Neural cell (in vitro differentiated cells): ENCODE measurements at regions not wholly inside any gene's neighbourhood (a gene's known extent, or its start where the extent isn't known, plus 50 kb on each side); places are given as distances from the start of the nearest gene placed in this dataset.

Source experiments
- H2AFZ ChIP-seq: fragments of 200-600, 300-800 bp; sonication (generic), shearing (Covaris generic); 2 replicates; pipeline ENCODE4 v1.6.0; 2014; ENCODE audit warnings: low read depth, mild to moderate bottlenecking, antibody characterized with exemption, low read length, moderate library complexity
- H3F3A ChIP-seq: fragments of 200-600 bp; shearing (Covaris generic); 2 replicates; pipeline ENCODE4 v1.6.1; 2016; ENCODE audit warnings: mild to moderate bottlenecking, moderate library complexity, mixed read lengths, antibody characterized with exemption, low read length; ENCODE audit not compliant: insufficient read depth, poor library complexity, severe bottlenecking
- H3K27ac ChIP-seq: fragments of 200-600, 300-800 bp; sonication (generic), shearing (Covaris generic); 2 replicates; pipeline ENCODE4 v1.5.1; 2014; ENCODE audit warnings: mild to moderate bottlenecking, low read length, moderate library complexity
- H3K27me3 ChIP-seq: fragments of 300-800, 200-600 bp; sonication (generic), shearing (Covaris generic); 2 replicates; pipeline ENCODE4 v1.6.0; 2014; ENCODE audit warnings: mild to moderate bottlenecking, low read depth, low read length, moderate library complexity; ENCODE audit not compliant: insufficient read depth
- H3K36me3 ChIP-seq: fragments of 300-800, 200-600 bp; sonication (generic), shearing (Covaris generic); 2 replicates; pipeline ENCODE4 v1.5.1; 2014; ENCODE audit warnings: mild to moderate bottlenecking, antibody characterized with exemption, low read length, moderate library complexity; ENCODE audit not compliant: insufficient read depth
- H3K4me2 ChIP-seq: fragments of 300-800, 200-600 bp; sonication (generic), shearing (Covaris generic); 2 replicates; pipeline ENCODE4 v1.6.0; 2014; ENCODE audit warnings: mild to moderate bottlenecking, low read length
- H3K4me3 ChIP-seq: fragments of 300-800, 200-600 bp; sonication (generic), shearing (Covaris generic); 2 replicates; pipeline ENCODE4 v1.5.1; 2014; ENCODE audit warnings: mild to moderate bottlenecking, low read length, moderate library complexity
- H3K79me2 ChIP-seq: fragments of 200-600 bp; shearing (Covaris generic); replicated peaks from 2 replicates; pipeline ENCODE4 v1.6.0; 2014; ENCODE audit warnings: mild to moderate bottlenecking, low read length, moderate library complexity; ENCODE audit not compliant: insufficient read depth
- H3K9ac ChIP-seq: fragments of 300-800, 200-600 bp; sonication (generic), shearing (Covaris generic); 2 replicates; pipeline ENCODE4 v1.6.1; 2016; ENCODE audit warnings: mild to moderate bottlenecking, low read length, mixed read lengths
- H3K9me2 ChIP-seq: fragments of 200-600 bp; shearing (Covaris generic); 2 replicates; pipeline ENCODE4 v1.6.1; 2016; ENCODE audit warnings: mild to moderate bottlenecking, low read length, mixed read lengths; ENCODE audit not compliant: insufficient read depth
- H3K9me3 ChIP-seq: fragments of 200-600, 300-800 bp; sonication (generic), shearing (Covaris generic); 2 replicates; pipeline ENCODE4 v1.6.1; 2016; ENCODE audit warnings: mild to moderate bottlenecking, mixed run types, low read length, moderate library complexity, mixed read lengths
- H4K20me1 ChIP-seq: fragments of 200-600 bp; shearing (Covaris generic); 2 replicates; pipeline ENCODE4 v1.6.1; 2016; ENCODE audit warnings: mild to moderate bottlenecking, mixed run types; ENCODE audit not compliant: insufficient read depth
- EP300 ChIP-seq: fragments of 450-650 bp; conservative IDR thresholded peaks from 2 replicates; pipeline ENCODE4 v1.6.1; 2014; ENCODE audit warnings: antibody characterized with exemption, mild to moderate bottlenecking, moderate library complexity; ENCODE audit not compliant: poor library complexity, severe bottlenecking
- EZH2 ChIP-seq: fragments of 200-600, 300-800 bp; shearing (Covaris generic), sonication (generic); IDR thresholded peaks from 2 replicates; pipeline ENCODE4 v1.6.1; 2014; ENCODE audit warnings: antibody characterized with exemption, low read length, borderline replicate concordance, mild to moderate bottlenecking; ENCODE audit not compliant: insufficient read depth, poor library complexity, severe bottlenecking
- MXI1 ChIP-seq: fragments of 450-650 bp; conservative IDR thresholded peaks from 2 replicates; pipeline ENCODE4 v1.6.1; 2014; ENCODE audit warnings: antibody characterized with exemption, mild to moderate bottlenecking; ENCODE audit not compliant: poor library complexity, severe bottlenecking
- POLR2AphosphoS5 ChIP-seq: IDR thresholded peaks from 2 replicates; pipeline ENCODE4 v1.6.1; 2012
- RAD21 ChIP-seq: fragments of 450-650 bp; conservative IDR thresholded peaks from 2 replicates; pipeline ENCODE4 v1.6.1; 2014; ENCODE audit warnings: antibody characterized with exemption, mild to moderate bottlenecking, moderate library complexity
- SMC3 ChIP-seq: fragments of 450-650 bp; conservative IDR thresholded peaks from 2 replicates; pipeline ENCODE4 v1.6.1; 2014; ENCODE audit warnings: antibody characterized with exemption, mild to moderate bottlenecking, moderate library complexity; ENCODE audit not compliant: poor library complexity
- TAF1 ChIP-seq: IDR thresholded peaks from 2 replicates; pipeline ENCODE4 v1.6.1; 2012; ENCODE audit warnings: low read depth
- TF ChIP-seq, protein P1 (sequence below): IDR thresholded peaks from 2 replicates; pipeline ENCODE4 v1.6.1; 2012; ENCODE audit warnings: borderline replicate concordance
- TF ChIP-seq, protein P2 (sequence below): fragments of 450-650 bp; IDR thresholded peaks from 2 replicates; pipeline ENCODE4 v1.5.1; 2014; ENCODE audit warnings: antibody characterized with exemption, mild to moderate bottlenecking, moderate library complexity; ENCODE audit not compliant: poor library complexity, severe bottlenecking

DNA sequence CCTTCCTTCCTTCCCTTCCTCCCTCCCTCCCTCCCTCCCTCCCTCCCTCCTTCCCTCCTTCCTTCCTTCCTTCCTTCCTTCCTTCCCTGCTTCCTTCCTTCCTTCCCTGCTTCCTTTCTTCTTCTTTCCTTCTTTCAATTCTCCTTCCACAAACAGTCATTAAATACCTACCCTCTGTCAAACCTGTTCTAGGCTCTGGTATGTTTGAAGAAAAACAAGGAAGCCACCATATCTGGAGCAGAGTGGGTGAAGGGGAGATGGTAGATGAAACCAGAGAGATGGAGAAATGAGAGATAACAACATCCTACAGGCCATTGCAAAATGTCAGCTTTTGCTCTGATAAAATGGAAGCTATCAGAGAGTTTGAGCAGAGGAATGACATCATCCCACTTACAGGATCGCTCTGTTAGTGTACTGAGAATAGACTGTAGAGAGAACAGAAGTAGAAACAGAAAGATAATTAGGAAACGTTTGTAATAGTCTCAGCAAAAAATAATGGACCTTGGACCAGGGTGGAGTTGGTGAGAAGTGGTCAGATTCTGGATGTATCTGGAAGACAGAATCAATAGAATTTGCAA lies 334.0 kb downstream of the STIM2 start:
- Histone ChIP-seq H3K27ac (no peak overlapping the region), H4K20me1 (no peaks in the 10 kb centered on the region), H3K9me3 (no peaks in the 10 kb centered on the region), H3K9ac (no peak overlapping the region), H3K4me3 (no peak overlapping the region), H3F3A (no peaks in the 10 kb centered on the region), H3K36me3 (no peaks in the 10 kb centered on the region), H3K27me3 (no peaks in the 10 kb centered on the region), H3K79me2 (no peaks in the 10 kb centered on the region), H2AFZ (no peak overlapping the region), H3K9me2 (no peaks in the 10 kb centered on the region), H3K4me2 (no peak overlapping the region)
- TF ChIP-seq EP300 (no peak), TAF1 (no peak), SMC3 (no peak), MXI1 (no peak), RAD21 (no peak), POLR2AphosphoS5 (no peak), EZH2 (no peak)
- TF ChIP-seq, protein P1, sequence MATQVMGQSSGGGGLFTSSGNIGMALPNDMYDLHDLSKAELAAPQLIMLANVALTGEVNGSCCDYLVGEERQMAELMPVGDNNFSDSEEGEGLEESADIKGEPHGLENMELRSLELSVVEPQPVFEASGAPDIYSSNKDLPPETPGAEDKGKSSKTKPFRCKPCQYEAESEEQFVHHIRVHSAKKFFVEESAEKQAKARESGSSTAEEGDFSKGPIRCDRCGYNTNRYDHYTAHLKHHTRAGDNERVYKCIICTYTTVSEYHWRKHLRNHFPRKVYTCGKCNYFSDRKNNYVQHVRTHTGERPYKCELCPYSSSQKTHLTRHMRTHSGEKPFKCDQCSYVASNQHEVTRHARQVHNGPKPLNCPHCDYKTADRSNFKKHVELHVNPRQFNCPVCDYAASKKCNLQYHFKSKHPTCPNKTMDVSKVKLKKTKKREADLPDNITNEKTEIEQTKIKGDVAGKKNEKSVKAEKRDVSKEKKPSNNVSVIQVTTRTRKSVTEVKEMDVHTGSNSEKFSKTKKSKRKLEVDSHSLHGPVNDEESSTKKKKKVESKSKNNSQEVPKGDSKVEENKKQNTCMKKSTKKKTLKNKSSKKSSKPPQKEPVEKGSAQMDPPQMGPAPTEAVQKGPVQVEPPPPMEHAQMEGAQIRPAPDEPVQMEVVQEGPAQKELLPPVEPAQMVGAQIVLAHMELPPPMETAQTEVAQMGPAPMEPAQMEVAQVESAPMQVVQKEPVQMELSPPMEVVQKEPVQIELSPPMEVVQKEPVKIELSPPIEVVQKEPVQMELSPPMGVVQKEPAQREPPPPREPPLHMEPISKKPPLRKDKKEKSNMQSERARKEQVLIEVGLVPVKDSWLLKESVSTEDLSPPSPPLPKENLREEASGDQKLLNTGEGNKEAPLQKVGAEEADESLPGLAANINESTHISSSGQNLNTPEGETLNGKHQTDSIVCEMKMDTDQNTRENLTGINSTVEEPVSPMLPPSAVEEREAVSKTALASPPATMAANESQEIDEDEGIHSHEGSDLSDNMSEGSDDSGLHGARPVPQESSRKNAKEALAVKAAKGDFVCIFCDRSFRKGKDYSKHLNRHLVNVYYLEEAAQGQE, result no peak
- TF ChIP-seq, protein P2, sequence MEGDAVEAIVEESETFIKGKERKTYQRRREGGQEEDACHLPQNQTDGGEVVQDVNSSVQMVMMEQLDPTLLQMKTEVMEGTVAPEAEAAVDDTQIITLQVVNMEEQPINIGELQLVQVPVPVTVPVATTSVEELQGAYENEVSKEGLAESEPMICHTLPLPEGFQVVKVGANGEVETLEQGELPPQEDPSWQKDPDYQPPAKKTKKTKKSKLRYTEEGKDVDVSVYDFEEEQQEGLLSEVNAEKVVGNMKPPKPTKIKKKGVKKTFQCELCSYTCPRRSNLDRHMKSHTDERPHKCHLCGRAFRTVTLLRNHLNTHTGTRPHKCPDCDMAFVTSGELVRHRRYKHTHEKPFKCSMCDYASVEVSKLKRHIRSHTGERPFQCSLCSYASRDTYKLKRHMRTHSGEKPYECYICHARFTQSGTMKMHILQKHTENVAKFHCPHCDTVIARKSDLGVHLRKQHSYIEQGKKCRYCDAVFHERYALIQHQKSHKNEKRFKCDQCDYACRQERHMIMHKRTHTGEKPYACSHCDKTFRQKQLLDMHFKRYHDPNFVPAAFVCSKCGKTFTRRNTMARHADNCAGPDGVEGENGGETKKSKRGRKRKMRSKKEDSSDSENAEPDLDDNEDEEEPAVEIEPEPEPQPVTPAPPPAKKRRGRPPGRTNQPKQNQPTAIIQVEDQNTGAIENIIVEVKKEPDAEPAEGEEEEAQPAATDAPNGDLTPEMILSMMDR, result no peak

DNA sequence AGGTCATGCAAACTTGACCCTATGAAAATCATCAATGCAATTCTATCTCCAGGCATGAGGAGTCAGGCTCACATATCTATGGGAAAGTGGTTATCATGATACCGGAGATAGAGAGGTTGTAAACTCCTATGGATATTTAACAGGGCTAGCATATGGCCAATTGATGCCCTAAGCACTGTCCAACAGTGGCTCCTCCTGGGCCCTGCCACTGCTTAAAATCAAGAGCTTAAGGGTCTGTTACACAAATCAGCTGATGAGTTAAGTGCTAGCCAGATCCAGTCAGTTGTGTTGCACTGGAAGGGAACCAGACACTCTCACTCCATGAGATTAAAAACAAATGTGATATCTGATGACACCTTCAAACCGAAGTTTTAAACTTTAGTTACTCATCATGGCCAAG lies 337.6 kb downstream of the STIM2 start:
- Histone ChIP-seq H2AFZ (no peak overlapping the region), H3K27me3 (no peaks in the 10 kb centered on the region), H3K36me3 (no peaks in the 10 kb centered on the region), H3F3A (no peaks in the 10 kb centered on the region), H3K4me2 (no peak overlapping the region), H3K9me3 (no peaks in the 10 kb centered on the region), H3K9me2 (no peaks in the 10 kb centered on the region), H3K4me3 (no peak overlapping the region), H3K9ac (no peak overlapping the region), H3K27ac (no peak overlapping the region), H4K20me1 (no peaks in the 10 kb centered on the region), H3K79me2 (no peaks in the 10 kb centered on the region)
- no peak for TF ChIP-seq POLR2AphosphoS5
- TF ChIP-seq TAF1, result no peak
- TF ChIP-seq EZH2, result no peak
- no peak for TF ChIP-seq EP300
